ENCODE measurements at regions not wholly inside any gene's neighbourhood (a gene's known extent, or its start where the extent isn't known, plus 50 kb on each side); places are given as distances from the start of the nearest gene placed in this dataset.
"Not testable (repeated sequence)": the region's sequence is repeated elsewhere in the genome, so short reads cannot be mapped to it uniquely, and the experiment has no call there.

DNA sequence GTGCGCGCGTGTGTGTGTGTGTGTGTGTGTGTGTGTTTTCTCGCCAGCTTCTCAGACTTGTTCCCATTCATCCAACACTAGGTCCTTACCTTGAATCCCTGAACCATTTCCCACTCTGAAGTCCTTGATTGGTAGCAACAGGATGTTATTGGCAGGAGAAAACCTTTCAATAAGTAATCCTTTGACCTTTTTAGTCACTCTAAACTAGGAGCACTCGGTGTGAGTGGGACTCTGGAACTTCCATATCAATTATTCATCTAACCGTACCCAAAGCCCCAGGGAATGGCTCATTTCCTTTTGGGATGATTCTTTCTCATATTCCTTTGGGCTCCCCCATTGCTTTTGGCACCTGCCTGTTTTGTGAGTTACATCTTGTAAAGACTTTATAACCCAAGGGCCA is 140.2 kb upstream of the SPRED1 start:
- DNase-seq (ENCODE audit: low spot score) (no peak), ATAC-seq (ENCODE audit: low FRiP score) (no peak)
- TF ChIP-seq, protein P1, sequence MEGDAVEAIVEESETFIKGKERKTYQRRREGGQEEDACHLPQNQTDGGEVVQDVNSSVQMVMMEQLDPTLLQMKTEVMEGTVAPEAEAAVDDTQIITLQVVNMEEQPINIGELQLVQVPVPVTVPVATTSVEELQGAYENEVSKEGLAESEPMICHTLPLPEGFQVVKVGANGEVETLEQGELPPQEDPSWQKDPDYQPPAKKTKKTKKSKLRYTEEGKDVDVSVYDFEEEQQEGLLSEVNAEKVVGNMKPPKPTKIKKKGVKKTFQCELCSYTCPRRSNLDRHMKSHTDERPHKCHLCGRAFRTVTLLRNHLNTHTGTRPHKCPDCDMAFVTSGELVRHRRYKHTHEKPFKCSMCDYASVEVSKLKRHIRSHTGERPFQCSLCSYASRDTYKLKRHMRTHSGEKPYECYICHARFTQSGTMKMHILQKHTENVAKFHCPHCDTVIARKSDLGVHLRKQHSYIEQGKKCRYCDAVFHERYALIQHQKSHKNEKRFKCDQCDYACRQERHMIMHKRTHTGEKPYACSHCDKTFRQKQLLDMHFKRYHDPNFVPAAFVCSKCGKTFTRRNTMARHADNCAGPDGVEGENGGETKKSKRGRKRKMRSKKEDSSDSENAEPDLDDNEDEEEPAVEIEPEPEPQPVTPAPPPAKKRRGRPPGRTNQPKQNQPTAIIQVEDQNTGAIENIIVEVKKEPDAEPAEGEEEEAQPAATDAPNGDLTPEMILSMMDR (IDR thresholded peaks at IDR 0.05), result no peak

- ATAC-seq (ENCODE audit: low FRiP score) (no peak), DNase-seq (ENCODE audit: low spot score) (no peak)
- TF ChIP-seq, protein P1 (IDR thresholded peaks at IDR 0.05), result no peak
Observed at GRCh38 chr15:38115121-38115520, 137.5 kb upstream of the SPRED1 start.

- TF ChIP-seq, protein P1 (IDR thresholded peaks at IDR 0.05), result no peak
- DNase-seq (ENCODE audit: low spot score) (no peak), ATAC-seq (ENCODE audit: low FRiP score) (no peak)
Observed at GRCh38 chr15:38117781-38118180, 134.9 kb upstream of the SPRED1 start.

DNA sequence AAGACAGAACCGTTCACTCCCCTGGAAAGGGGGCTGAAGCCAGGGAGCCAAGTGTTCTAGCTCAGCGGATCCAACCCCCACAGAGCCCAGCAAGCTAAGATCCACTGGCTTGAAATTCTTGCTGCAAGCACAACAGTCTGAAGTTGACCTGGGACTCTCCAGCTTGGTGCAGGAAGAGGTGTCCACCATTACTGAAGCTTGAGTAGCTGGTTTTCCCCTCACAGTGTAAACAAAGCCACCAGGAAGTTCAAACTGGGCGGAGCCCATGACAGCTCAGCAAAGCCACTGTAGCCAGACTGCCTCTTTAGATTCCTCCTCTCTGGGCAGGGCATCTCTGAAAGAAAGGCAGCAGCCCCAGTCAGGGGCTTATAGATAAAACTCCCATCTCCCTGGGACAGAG is 132.8 kb upstream of the SPRED1 start:
- DNase-seq (ENCODE audit: low spot score); ATAC-seq (ENCODE audit: low FRiP score): not testable (repeated sequence)

GRCh38 chr15:38127306-38127771 is 125.3 kb upstream of the SPRED1 start:
- DNase-seq (ENCODE audit: low spot score) (no peak), ATAC-seq (ENCODE audit: low FRiP score) (no peak)
- TF ChIP-seq, protein P1 (IDR thresholded peaks at IDR 0.05), result no peak

- no peak for DNase-seq (ENCODE audit: low spot score)
- TF ChIP-seq, protein P1 (IDR thresholded peaks at IDR 0.05), result no peak
- ATAC-seq (ENCODE audit: low FRiP score), result no peak
Observed at GRCh38 chr15:38128341-38128781, 124.3 kb upstream of the SPRED1 start.

- TF ChIP-seq, protein P1 (IDR thresholded peaks at IDR 0.05), result no peak
- no peak for ATAC-seq (ENCODE audit: low FRiP score)
- no peak for DNase-seq (ENCODE audit: low spot score)
Observed at GRCh38 chr15:38128921-38129320, 123.7 kb upstream of the SPRED1 start.

All from omental fat pad (tissue), 3 donors.